WTC11 (cell line): ENCODE measurements at regions not wholly inside any gene's neighbourhood (a gene's known extent, or its start where the extent isn't known, plus 50 kb on each side); places are given as distances from the start of the nearest gene placed in this dataset.

Source experiments
- ATAC-seq: fragments of 200-7000 bp; cut with Tn5 transposase; 2 replicates; pipeline ENCODE4 v1.10.0; 2021; ENCODE audit warnings: mild to moderate bottlenecking, moderate library complexity
- CTCF ChIA-PET: fragments of 300-600 bp; sonication (Branson Sonifier 250); formaldehyde crosslinking; loops from one replicate; lab custom pipeline; 2021; ENCODE audit warnings: antibody characterized with exemption; lab: Charles Lee
- POLR2A ChIA-PET: fragments of 350-600 bp; sonication (Branson Sonifier 250); formaldehyde crosslinking; loops from one replicate; lab custom pipeline; 2021; ENCODE audit warnings: antibody characterized with exemption; lab: Charles Lee
- DNase-seq: peaks from one replicate; pipeline ENCODE4 v3.0.0; 2021; ENCODE audit warnings: low spot score
- H3K27ac Mint-ChIP-seq: 2 replicates; pipeline ENCODE4 v1.8.0; 2021; ENCODE audit warnings: mixed read lengths
- H3K27me3 Mint-ChIP-seq: 2 replicates; pipeline ENCODE4 v1.8.0; 2021; ENCODE audit warnings: low read depth, mild to moderate bottlenecking, moderate library complexity, mixed read lengths
- H3K36me3 Mint-ChIP-seq: 2 replicates; pipeline ENCODE4 v1.8.0; 2021; ENCODE audit warnings: mixed read lengths
- H3K4me1 Mint-ChIP-seq: 2 replicates; pipeline ENCODE4 v1.8.0; 2022; ENCODE audit warnings: mixed read lengths
- H3K4me3 Mint-ChIP-seq: 2 replicates; pipeline ENCODE4 v1.8.0; 2021; ENCODE audit warnings: mild to moderate bottlenecking, moderate library complexity, mixed read lengths
- H3K9me3 Mint-ChIP-seq: 2 replicates; pipeline ENCODE4 v1.8.0; 2021; ENCODE audit warnings: mixed read lengths
- ATF1 ChIP-seq: sonication (generic); formaldehyde crosslinking; IDR thresholded peaks from 2 replicates; pipeline ENCODE4 v1.8.1; 2023; ENCODE audit warnings: mild to moderate bottlenecking, moderate library complexity, missing genetic modification reagents
- CBFB ChIP-seq: sonication (generic); formaldehyde crosslinking; IDR thresholded peaks from 2 replicates; pipeline ENCODE4 v1.8.1; 2022; ENCODE audit warnings: mild to moderate bottlenecking, low read depth, missing genetic modification reagents
- CDX4 ChIP-seq: fragments of 250-450 bp; sonication (Bioruptor Pico); IDR thresholded peaks from 2 replicates; pipeline ENCODE4 v1.9.0; 2021; ENCODE audit warnings: moderate library complexity, mild to moderate bottlenecking, inconsistent platforms, borderline replicate concordance
- ELF4 ChIP-seq: sonication (generic); formaldehyde crosslinking; IDR thresholded peaks from 2 replicates; pipeline ENCODE4 v1.8.1; 2022; ENCODE audit warnings: low read depth, mild to moderate bottlenecking, moderate library complexity, missing genetic modification reagents
- HMGXB4 ChIP-seq: sonication (generic); formaldehyde crosslinking; IDR thresholded peaks from 2 replicates; pipeline ENCODE4 v1.8.1; 2023; ENCODE audit warnings: mild to moderate bottlenecking, moderate library complexity, missing genetic modification reagents
- JAZF1 ChIP-seq: fragments of 250-450 bp; sonication (Bioruptor Pico); IDR thresholded peaks from 2 replicates; pipeline ENCODE4 v1.9.0; 2021; ENCODE audit warnings: moderate library complexity, mild to moderate bottlenecking, inconsistent platforms
- NFE2L1 ChIP-seq: sonication (generic); formaldehyde crosslinking; IDR thresholded peaks from 2 replicates; pipeline ENCODE4 v1.8.1; 2023; ENCODE audit warnings: missing genetic modification reagents
- NR2C2 ChIP-seq: sonication (generic); formaldehyde crosslinking; IDR thresholded peaks from 2 replicates; pipeline ENCODE4 v1.8.0; 2022; ENCODE audit warnings: mild to moderate bottlenecking, missing genetic modification reagents
- TEAD1 ChIP-seq: sonication (generic); formaldehyde crosslinking; IDR thresholded peaks from 2 replicates; pipeline ENCODE4 v1.8.0; 2022; ENCODE audit warnings: mild to moderate bottlenecking, missing genetic modification reagents
- USF1 ChIP-seq: sonication (generic); formaldehyde crosslinking; IDR thresholded peaks from 2 replicates; pipeline ENCODE4 v1.8.0; 2022; ENCODE audit warnings: mild to moderate bottlenecking, missing genetic modification reagents
- USF2 ChIP-seq: sonication (generic); formaldehyde crosslinking; IDR thresholded peaks from 2 replicates; pipeline ENCODE4 v1.8.1; 2023; ENCODE audit warnings: mild to moderate bottlenecking, missing genetic modification reagents, moderate library complexity
- ZMAT4 ChIP-seq: fragments of 250-450 bp; sonication (Bioruptor Pico); IDR thresholded peaks from 2 replicates; pipeline ENCODE4 v1.9.0; 2021; ENCODE audit warnings: mild to moderate bottlenecking
- ZNF317 ChIP-seq: sonication (generic); formaldehyde crosslinking; IDR thresholded peaks from 2 replicates; pipeline ENCODE4 v1.8.1; 2023; ENCODE audit warnings: low read depth, mild to moderate bottlenecking, moderate library complexity, missing genetic modification reagents, borderline replicate concordance
- ZNF416 ChIP-seq: fragments of 250-450 bp; sonication (Bioruptor Pico); IDR thresholded peaks from 2 replicates; pipeline ENCODE4 v1.9.0; 2021; ENCODE audit warnings: mild to moderate bottlenecking, inconsistent platforms
- ZNF512 ChIP-seq: sonication (generic); formaldehyde crosslinking; IDR thresholded peaks from 2 replicates; pipeline ENCODE4 v1.8.1; 2022; ENCODE audit warnings: missing genetic modification reagents, borderline replicate concordance
- ZSCAN18 ChIP-seq: fragments of 250-450 bp; sonication (Bioruptor Pico); IDR thresholded peaks from 2 replicates; pipeline ENCODE4 v2.1.2; 2022; ENCODE audit warnings: mild to moderate bottlenecking, moderate library complexity

GRCh38 chr20:54746796-54747195, 271.4 kb downstream of the DOK5 start:
- H3K27me3 Mint-ChIP-seq = peaks cover 9% of the 10 kb centered on the region
- peaks cover 55% of the 10 kb centered on the region for H3K36me3 Mint-ChIP-seq
- POLR2A ChIA-PET = no interaction called here
- ATAC-seq = no peak
- TF ChIP-seq ZNF416 (CRISPR knock-in tag) = no peak
- TF ChIP-seq, all 79 proteins: peak for 0
- Mint-ChIP-seq H3K9me3 (peaks cover 84% of the 10 kb centered on the region), H3K27ac (no peak overlapping the region), H3K4me1 (no peaks in the 10 kb centered on the region), H3K4me3 (no peak overlapping the region)
- CTCF ChIA-PET = no interaction called here
- DNase-seq = no peak

GRCh38 chr20:54745780-54746179, 270.4 kb downstream of the DOK5 start:
- Mint-ChIP-seq H3K4me3 (no peak overlapping the region), H3K36me3 (peaks cover 57% of the 10 kb centered on the region), H3K27me3 (peaks cover 9% of the 10 kb centered on the region), H3K27ac (no peak overlapping the region)
- no peak for ATAC-seq
- ChIA-PET CTCF (no interaction called here), POLR2A (no interaction called here)
- TF ChIP-seq ZNF512 (CRISPR knock-in tag) (no peak), JAZF1 (CRISPR knock-in tag) (no peak), HMGXB4 (CRISPR knock-in tag) (no peak), USF1 (CRISPR knock-in tag) (no peak), CDX4 (CRISPR knock-in tag) (no peak)
- TF ChIP-seq, all 79 proteins: peak for 0
- no peak for DNase-seq
- H3K4me1 Mint-ChIP-seq = no peaks in the 10 kb centered on the region
- peaks cover 85% of the 10 kb centered on the region for H3K9me3 Mint-ChIP-seq

GRCh38 chr20:54744097-54744496, 268.7 kb downstream of the DOK5 start:
- Mint-ChIP-seq H3K9me3 (peaks cover 82% of the 10 kb centered on the region), H3K27ac (no peak overlapping the region), H3K4me1 (no peaks in the 10 kb centered on the region), H3K27me3 (peaks cover 6% of the 10 kb centered on the region), H3K36me3 (peaks cover 55% of the 10 kb centered on the region), H3K4me3 (no peak overlapping the region)
- TF ChIP-seq HMGXB4 (CRISPR knock-in tag) (no peak), USF2 (CRISPR knock-in tag) (no peak), JAZF1 (CRISPR knock-in tag) (no peak), ZMAT4 (CRISPR knock-in tag) (no peak), CDX4 (CRISPR knock-in tag) (no peak), NFE2L1 (no peak), ZNF512 (CRISPR knock-in tag) (no peak), USF1 (CRISPR knock-in tag) (no peak), ELF4 (CRISPR knock-in tag) (no peak), CBFB (CRISPR knock-in tag) (no peak), ATF1 (no peak), ZSCAN18 (CRISPR knock-in tag) (no peak), ZNF317 (no peak), TEAD1 (CRISPR knock-in tag) (no peak), NR2C2 (no peak)
- POLR2A ChIA-PET = no interaction called here
- CTCF ChIA-PET = no interaction called here
- DNase-seq (no peak), ATAC-seq (no peak)
